ACC112 (cell line): ENCODE measurements at regions not wholly inside any gene's neighbourhood (a gene's known extent, or its start where the extent isn't known, plus 50 kb on each side); places are given as distances from the start of the nearest gene placed in this dataset.
"Not testable (repeated sequence)": the region's sequence is repeated elsewhere in the genome, so short reads cannot be mapped to it uniquely, and the experiment has no call there.

Experiments
- H2AFZ ChIP-seq: fragments of 200-600 bp; sonication (generic); one replicate; pipeline ENCODE4 v1.6.0; 2017; ENCODE audit warnings: antibody characterized with exemption, low read length; ENCODE audit not compliant: unreplicated experiment
- H3K27ac ChIP-seq: fragments of 200-600 bp; sonication (generic); 2 replicates; pipeline ENCODE4 v1.5.1; 2014; ENCODE audit warnings: low read depth, mild to moderate bottlenecking, antibody characterized with exemption, low read length, moderate library complexity
- H3K27me3 ChIP-seq: fragments of 200-600 bp; sonication (generic); 2 replicates; pipeline ENCODE4 v1.6.1; 2014; ENCODE audit warnings: mild to moderate bottlenecking, antibody characterized with exemption, low read length, moderate library complexity, mixed read lengths; ENCODE audit not compliant: insufficient read depth
- H3K36me3 ChIP-seq: fragments of 200-600 bp; sonication (generic); 2 replicates; pipeline ENCODE4 v1.6.1; 2016; ENCODE audit warnings: mild to moderate bottlenecking, antibody characterized with exemption, low read length, moderate library complexity, mixed read lengths; ENCODE audit not compliant: insufficient read depth
- H3K4me1 ChIP-seq: fragments of 200-600 bp; sonication (generic); one replicate; pipeline ENCODE4 v1.6.1; 2016; ENCODE audit warnings: low read length, mixed read lengths; ENCODE audit not compliant: insufficient read depth, unreplicated experiment, control insufficient read depth
- H3K4me3 ChIP-seq: fragments of 200-600 bp; sonication (generic); 2 replicates; pipeline ENCODE4 v1.5.1; 2014; ENCODE audit warnings: mild to moderate bottlenecking, low read depth, low read length
- H3K79me2 ChIP-seq: fragments of 200-600 bp; sonication (generic); one replicate; pipeline ENCODE4 v1.6.0; 2016; ENCODE audit warnings: low read length; ENCODE audit not compliant: control insufficient read depth, unreplicated experiment, insufficient read depth

GRCh38 chr1:187054862-187055757 lies 226.4 kb downstream of the PLA2G4A start:
- no peaks in the 10 kb centered on the region for H3K36me3 ChIP-seq
- no peak overlapping the region for H3K4me3 ChIP-seq
- no peak overlapping the region for H3K27ac ChIP-seq
- H3K4me1 ChIP-seq, result no peaks in the 10 kb centered on the region
- no peak overlapping the region for H2AFZ ChIP-seq
- H3K27me3 ChIP-seq, result peaks cover 12% of the 10 kb centered on the region; the same call in 1 of the 2 replicates
- no peaks in the 10 kb centered on the region for H3K79me2 ChIP-seq

GRCh38 chr1:187063271-187063670 lies 234.5 kb downstream of the PLA2G4A start:
- Histone ChIP-seq H3K4me1 (no peaks in the 10 kb centered on the region), H3K27ac (no peak overlapping the region), H3K36me3 (no peaks in the 10 kb centered on the region), H3K79me2 (no peaks in the 10 kb centered on the region), H2AFZ (peak overlapping the region; percentile 3), H3K27me3 (peaks cover 11% of the 10 kb centered on the region), H3K4me3 (no peak overlapping the region)

- peaks cover 18% of the 10 kb centered on the region for H3K27me3 ChIP-seq
- no peak overlapping the region for H3K27ac ChIP-seq
- no peaks in the 10 kb centered on the region for H3K79me2 ChIP-seq
- peaks cover 4% of the 10 kb centered on the region for H3K4me1 ChIP-seq
- H2AFZ ChIP-seq, result no peak overlapping the region
- H3K4me3 ChIP-seq, result no peak overlapping the region
- no peaks in the 10 kb centered on the region for H3K36me3 ChIP-seq
Observed at GRCh38 chr1:187067160-187067559, 238.4 kb downstream of the PLA2G4A start.

GRCh38 chr1:187070076-187070475 lies 241.3 kb downstream of the PLA2G4A start:
- Histone ChIP-seq H2AFZ (no peak overlapping the region), H3K36me3 (no peaks in the 10 kb centered on the region), H3K27me3 (peaks cover 15% of the 10 kb centered on the region; the same call in 1 of the 2 replicates), H3K79me2 (no peaks in the 10 kb centered on the region), H3K4me1 (peaks cover 4% of the 10 kb centered on the region), H3K4me3 (no peak overlapping the region), H3K27ac (no peak overlapping the region)

GRCh38 chr1:187072262-187073034 lies 243.7 kb downstream of the PLA2G4A start:
- not testable (repeated sequence) for H2AFZ ChIP-seq, H3K4me1 ChIP-seq, H3K36me3 ChIP-seq, H3K79me2 ChIP-seq, H3K27ac ChIP-seq
- H3K4me3 ChIP-seq, result peak overlapping the region; percentile 47; the same call in 1 of the 2 replicates
- H3K27me3 ChIP-seq, result peaks cover 11% of the 10 kb centered on the region; the same call in 1 of the 2 replicates

- H3K27me3 ChIP-seq, result peaks cover 11% of the 10 kb centered on the region; the same call in 1 of the 2 replicates
- not testable (repeated sequence) for H3K4me1 ChIP-seq, H3K79me2 ChIP-seq, H3K36me3 ChIP-seq, H2AFZ ChIP-seq, H3K27ac ChIP-seq
- H3K4me3 ChIP-seq, result peak overlapping the region; percentile 47
Observed at GRCh38 chr1:187073035-187073560, 244.3 kb downstream of the PLA2G4A start.

- H3K27ac ChIP-seq, H3K36me3 ChIP-seq, H2AFZ ChIP-seq, H3K4me3 ChIP-seq, H3K79me2 ChIP-seq, H3K27me3 ChIP-seq, H3K4me1 ChIP-seq: not testable (repeated sequence)
Observed at GRCh38 chr1:187073634-187074245, 245.0 kb downstream of the PLA2G4A start.

GRCh38 chr1:187074445-187075048 lies 245.8 kb downstream of the PLA2G4A start:
- Histone ChIP-seq H3K36me3 (no peaks in the 10 kb centered on the region), H3K79me2 (no peaks in the 10 kb centered on the region)

GRCh38 chr1:187076922-187077321 lies 248.2 kb downstream of the PLA2G4A start:
- Histone ChIP-seq H3K4me1 (no peaks in the 10 kb centered on the region), H2AFZ (no peak overlapping the region), H3K79me2 (no peaks in the 10 kb centered on the region), H3K4me3 (no peak overlapping the region), H3K36me3 (no peaks in the 10 kb centered on the region), H3K27ac (no peak overlapping the region), H3K27me3 (no peaks in the 10 kb centered on the region)

More at GRCh38 chr1:187074445-187075048, 245.8 kb downstream of the PLA2G4A start:
- H3K4me3 ChIP-seq, result no peak overlapping the region
- no peak overlapping the region for H2AFZ ChIP-seq
- peaks cover 8% of the 10 kb centered on the region; the same call in 1 of the 2 replicates for H3K27me3 ChIP-seq
- peaks cover 4% of the 10 kb centered on the region for H3K4me1 ChIP-seq
- no peak overlapping the region for H3K27ac ChIP-seq

- no peak overlapping the region for H2AFZ ChIP-seq
Observed at GRCh38 chr1:187078321-187078720, 249.6 kb downstream of the PLA2G4A start.

More at GRCh38 chr1:187078321-187078720, 249.6 kb downstream of the PLA2G4A start:
- Histone ChIP-seq H3K36me3 (no peaks in the 10 kb centered on the region), H3K27ac (no peak overlapping the region), H3K27me3 (no peaks in the 10 kb centered on the region), H3K4me3 (no peak overlapping the region), H3K79me2 (no peaks in the 10 kb centered on the region), H3K4me1 (no peaks in the 10 kb centered on the region)
